SK-N-SH treated with all-trans-retinoic acid at 6 μM for 48 hours (cell line): ENCODE measurements at regions not wholly inside any gene's neighbourhood (a gene's known extent, or its start where the extent isn't known, plus 50 kb on each side); places are given as distances from the start of the nearest gene placed in this dataset.

Experiments
- CSRNP3 ChIP-seq: fragments of 250-450 bp; sonication (Bioruptor Pico); IDR thresholded peaks from 2 replicates; pipeline ENCODE4 v1.5.1; 2021; ENCODE audit warnings: mild to moderate bottlenecking, moderate library complexity
- ESRRG ChIP-seq: fragments of 250-450 bp; sonication (Bioruptor Pico); IDR thresholded peaks from 2 replicates; pipeline ENCODE4 v1.6.1; 2021; ENCODE audit warnings: mild to moderate bottlenecking
- ISL1 ChIP-seq: fragments of 250-450 bp; sonication (Bioruptor Pico); IDR thresholded peaks from 2 replicates; pipeline ENCODE4 v2.1.2; 2022; ENCODE audit warnings: mild to moderate bottlenecking, moderate library complexity
- PATZ1 ChIP-seq: fragments of 250-450 bp; sonication (Bioruptor Pico); IDR thresholded peaks from 2 replicates; pipeline ENCODE4 v1.8.0; 2020; ENCODE audit warnings: mild to moderate bottlenecking, moderate library complexity, borderline replicate concordance
- RARB ChIP-seq: fragments of 250-450 bp; sonication (Bioruptor Pico); IDR thresholded peaks from 2 replicates; pipeline ENCODE4 v1.8.0; 2021; ENCODE audit warnings: mild to moderate bottlenecking, moderate library complexity
- ZFP3 ChIP-seq: fragments of 250-450 bp; sonication (Bioruptor Pico); IDR thresholded peaks from 2 replicates; pipeline ENCODE4 v1.5.0; 2020; ENCODE audit warnings: mild to moderate bottlenecking, moderate library complexity
- ZFP30 ChIP-seq: fragments of 450-650 bp; formaldehyde crosslinking; IDR thresholded peaks from 2 replicates; pipeline ENCODE4 v1.5.0; 2022; ENCODE audit warnings: mild to moderate bottlenecking, moderate library complexity
- ZNF565 ChIP-seq: fragments of 450-650 bp; formaldehyde crosslinking; conservative IDR thresholded peaks from 2 replicates; pipeline ENCODE4 v1.5.0; 2020; ENCODE audit warnings: low read depth, mild to moderate bottlenecking, moderate library complexity
- ZNF70 ChIP-seq: fragments of 450-650 bp; formaldehyde crosslinking; IDR thresholded peaks from 2 replicates; pipeline ENCODE4 v1.5.0; 2020; ENCODE audit warnings: mild to moderate bottlenecking, moderate library complexity
- ZNF8 ChIP-seq: fragments of 450-650 bp; formaldehyde crosslinking; IDR thresholded peaks from 2 replicates; pipeline ENCODE4 v1.5.0; 2020; ENCODE audit warnings: mild to moderate bottlenecking, moderate library complexity

GRCh38 chr4:81335122-81335912 is 120.3 kb upstream of the PRKG2 start:
- no peak for TF ChIP-seq ZNF565
- TF ChIP-seq CSRNP3 (CRISPR knock-in tag): no peak
- no peak for TF ChIP-seq ZFP3 (CRISPR knock-in tag)
- no peak for TF ChIP-seq RARB (CRISPR knock-in tag)
- no peak for TF ChIP-seq PATZ1 (CRISPR knock-in tag)
- TF ChIP-seq ZFP30 (CRISPR knock-in tag): no peak
- no peak for TF ChIP-seq ESRRG (CRISPR knock-in tag)
- TF ChIP-seq ZNF8 (CRISPR knock-in tag): no peak
- no peak for TF ChIP-seq ZNF70 (CRISPR knock-in tag)
- no peak for TF ChIP-seq ISL1
